ENCODE measurements at regions not wholly inside any gene's neighbourhood (a gene's known extent, or its start where the extent isn't known, plus 50 kb on each side); places are given as distances from the start of the nearest gene placed in this dataset.
A peak's percentile ranks its signal among the peaks of the same experiment; 100 is the strongest.

DNA sequence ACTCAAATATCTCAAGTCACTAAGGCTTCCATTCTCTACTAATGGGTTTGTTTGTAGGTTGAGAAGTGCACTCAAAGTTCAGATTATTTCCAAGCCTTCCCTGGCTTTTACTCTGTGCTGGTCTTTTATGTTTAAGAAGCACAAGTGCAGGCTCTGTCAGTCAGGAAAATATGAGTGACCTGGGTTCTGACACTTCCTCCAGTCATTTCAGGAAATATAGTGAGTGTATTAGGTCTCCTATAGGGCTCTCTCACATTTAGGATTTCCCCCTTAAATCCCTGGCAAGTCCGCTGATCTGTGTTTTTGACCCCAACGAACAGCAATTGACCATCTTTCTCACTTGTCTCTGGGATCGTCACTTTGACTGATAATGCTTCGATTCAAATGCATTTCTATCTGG lies 210.2 kb downstream of the ARPP21 start:
- no peak for DNase-seq

DNA sequence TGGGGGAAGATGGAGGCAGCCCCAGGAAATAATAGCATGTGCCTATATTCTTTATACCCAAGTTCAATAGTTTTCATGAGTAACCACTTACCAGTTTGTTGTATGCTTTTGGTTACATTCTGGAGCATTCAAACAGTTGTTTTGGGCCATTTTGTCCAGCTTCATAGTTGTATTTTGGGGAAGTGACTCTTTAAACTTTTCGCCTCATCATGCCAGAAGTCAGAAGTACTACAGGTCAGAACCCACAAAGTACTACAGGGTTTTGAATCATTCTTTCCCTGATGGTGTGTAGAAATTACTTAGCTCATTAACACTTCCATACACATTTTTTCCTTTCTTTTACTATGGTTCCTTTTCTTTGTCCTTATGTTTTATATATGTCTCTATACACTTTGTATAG lies 210.6 kb downstream of the ARPP21 start:
- no peak for DNase-seq

GRCh38 chr3:35857004-35857403 lies 217.7 kb downstream of the ARPP21 start:
- no peak for DNase-seq

DNA sequence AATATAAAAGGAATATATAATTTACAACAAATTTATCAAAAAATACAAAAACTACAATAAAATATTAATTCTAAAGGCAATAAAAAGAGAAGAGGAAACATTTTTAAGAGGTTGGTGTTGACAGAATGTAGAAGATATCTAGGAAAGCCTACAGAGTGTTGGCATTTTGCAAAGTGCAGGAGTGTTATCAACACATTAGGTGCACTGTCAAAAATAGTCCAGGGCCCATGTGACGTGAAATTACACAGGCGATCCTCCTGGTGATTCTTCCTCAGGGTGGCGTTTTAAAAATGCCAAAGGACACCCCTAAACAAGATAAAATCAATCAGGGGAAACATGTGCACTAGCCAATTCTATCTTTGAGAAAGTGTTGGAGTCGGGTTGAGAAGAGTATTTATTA lies 222.7 kb downstream of the ARPP21 start:
- DNase-seq = no peak

GRCh38 chr3:35864871-35865270 lies 225.5 kb downstream of the ARPP21 start:
- DNase-seq = no peak

- peak; percentile 23 for DNase-seq
These were observed 228.5 kb downstream of the ARPP21 start for GRCh38 chr3:35867791-35868190.

GRCh38 chr3:35871009-35871408 lies 231.7 kb downstream of the ARPP21 start:
- peak; percentile 5 for DNase-seq

- no peak for DNase-seq
These were observed 244.6 kb downstream of the ARPP21 start for GRCh38 chr3:35883929-35884328.

GRCh38 chr3:35894735-35895134 lies 255.4 kb downstream of the ARPP21 start:
- DNase-seq = no peak

- DNase-seq = no peak
These were observed 259.9 kb downstream of the ARPP21 start for GRCh38 chr3:35899245-35899644.

DNA sequence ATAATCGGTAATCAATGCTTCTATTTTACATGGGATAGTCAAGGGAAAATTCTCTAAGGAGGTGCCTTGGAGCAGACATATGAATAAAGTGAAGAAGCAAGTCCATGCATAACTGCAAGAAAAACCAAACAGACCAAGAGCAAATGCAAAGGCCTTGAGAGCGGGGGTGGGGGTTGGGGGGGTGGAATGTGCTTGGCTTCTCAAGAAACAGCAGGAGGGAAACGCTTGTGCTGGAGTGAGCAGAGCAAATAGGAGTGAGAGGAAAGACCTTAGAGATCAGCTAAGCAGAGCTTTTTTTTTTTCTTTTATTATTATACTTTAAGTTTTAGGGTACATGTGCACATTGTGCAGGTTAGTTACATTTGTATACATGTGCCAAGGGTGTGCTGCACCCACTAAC lies 260.8 kb downstream of the ARPP21 start:
- DNase-seq = no peak

GRCh38 chr3:35908366-35909232 lies 269.3 kb downstream of the ARPP21 start:
- peak; percentile 91 for DNase-seq

GRCh38 chr3:35919160-35919559 lies 279.8 kb downstream of the ARPP21 start:
- DNase-seq = no peak

DNA sequence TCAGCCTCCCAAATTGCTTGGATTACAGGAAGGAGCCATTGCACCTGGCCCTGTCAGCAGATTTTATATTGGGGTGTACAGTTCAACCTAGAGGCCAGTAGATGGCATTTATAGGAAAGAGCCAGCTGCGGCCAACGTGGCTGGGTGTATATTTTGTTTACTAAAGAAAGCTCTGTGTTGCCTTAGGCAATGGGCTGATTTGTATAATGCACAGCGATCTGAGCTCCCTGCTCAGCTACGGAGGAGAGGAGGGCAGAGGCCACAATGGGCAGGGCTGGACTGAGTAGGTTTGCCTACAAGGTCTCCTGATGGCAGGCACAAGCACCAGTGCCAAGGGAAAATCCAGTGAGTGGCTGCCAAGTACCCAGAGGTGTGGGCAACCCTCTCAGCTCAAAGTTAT lies 282.4 kb downstream of the ARPP21 start:
- no peak for DNase-seq

GRCh38 chr3:35924070-35924469 lies 284.7 kb downstream of the ARPP21 start:
- peak; percentile 57 for DNase-seq

GRCh38 chr3:35927441-35927840 lies 288.1 kb downstream of the ARPP21 start:
- no peak for DNase-seq

DNA sequence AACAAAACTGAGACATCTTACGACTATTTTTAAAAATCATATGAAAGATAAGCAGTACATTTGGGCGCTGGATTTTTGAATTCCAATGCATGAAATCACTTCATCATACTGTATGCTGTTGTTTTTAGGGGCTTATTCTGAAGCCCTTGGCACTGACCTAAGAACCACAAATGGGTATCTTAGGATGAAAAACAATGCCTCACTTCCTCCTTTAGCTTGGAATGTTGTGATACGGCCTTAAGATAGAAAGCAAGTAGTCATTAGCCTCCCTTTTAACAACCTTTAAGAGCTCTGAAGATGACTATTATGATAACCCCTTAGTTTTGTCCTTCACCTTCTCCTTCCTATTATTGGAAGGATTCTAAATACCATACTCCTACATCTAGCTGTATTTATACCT lies 289.8 kb downstream of the ARPP21 start:
- no peak for DNase-seq

DNA sequence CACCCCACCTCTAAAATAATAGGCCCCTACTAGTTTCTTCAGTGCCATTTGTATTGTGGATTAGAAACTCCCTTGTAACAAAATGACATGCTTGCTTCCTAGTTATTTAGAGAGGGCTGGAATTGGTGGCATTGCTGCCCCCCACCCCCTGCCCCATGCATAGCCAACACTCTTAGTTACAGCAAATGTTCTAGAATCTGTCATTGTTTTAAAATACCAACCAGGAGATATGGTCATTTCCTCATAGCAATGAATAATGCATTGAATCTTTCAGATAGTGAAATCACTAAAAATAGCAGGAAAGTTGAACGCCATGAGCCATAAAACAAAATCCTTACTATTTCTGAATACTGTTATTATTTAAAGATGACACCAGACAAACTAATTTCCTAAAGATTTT lies 292.5 kb downstream of the ARPP21 start:
- no peak for DNase-seq

- peak; percentile 73 for DNase-seq
These were observed 293.7 kb downstream of the ARPP21 start for GRCh38 chr3:35932995-35933394.

- DNase-seq = no peak
These were observed 297.2 kb downstream of the ARPP21 start for GRCh38 chr3:35936571-35936970.

- DNase-seq = no peak
These were observed 305.8 kb downstream of the ARPP21 start for GRCh38 chr3:35944926-35945710.

DNA sequence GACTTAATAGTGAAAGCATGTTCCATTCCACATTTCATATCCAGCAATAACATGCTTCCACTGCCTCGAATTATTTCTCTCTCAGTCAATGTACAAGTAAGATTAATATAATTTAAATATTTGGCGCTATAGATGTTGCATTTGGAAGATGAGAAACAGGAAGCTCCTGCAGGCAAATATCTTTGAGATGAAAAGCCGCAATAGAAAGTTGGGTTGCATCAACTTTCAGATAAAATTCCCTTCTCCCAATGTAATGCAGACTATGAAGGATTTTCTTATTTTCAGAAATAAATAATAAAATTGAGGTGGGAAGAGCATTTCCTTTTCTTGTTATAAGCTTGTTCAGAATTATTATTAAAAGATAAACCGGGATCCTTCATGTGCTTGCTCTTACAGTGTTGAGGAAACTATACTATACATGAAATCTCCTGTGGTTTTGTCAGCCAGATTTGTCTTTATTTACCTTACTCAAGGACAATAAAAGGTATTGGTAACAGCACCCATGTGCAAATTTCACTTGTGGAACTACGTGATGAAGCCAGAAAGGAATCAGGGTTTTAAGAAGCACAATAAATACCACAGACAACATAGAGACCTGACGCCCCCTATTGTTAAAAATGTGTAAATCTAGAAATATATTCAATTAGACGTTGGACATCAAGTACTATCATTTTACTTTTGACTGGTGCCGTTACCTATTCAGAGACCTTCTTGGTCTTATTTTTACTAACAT lies 307.0 kb downstream of the ARPP21 start:
- DNase-seq = peak; percentile 63

GRCh38 chr3:35946854-35947515 lies 307.7 kb downstream of the ARPP21 start:
- no peak for DNase-seq

Data from eye (tissue), 1 donor.